ENCODE measurements at regions not wholly inside any gene's neighbourhood (a gene's known extent, or its start where the extent isn't known, plus 50 kb on each side); places are given as distances from the start of the nearest gene placed in this dataset.

DNA sequence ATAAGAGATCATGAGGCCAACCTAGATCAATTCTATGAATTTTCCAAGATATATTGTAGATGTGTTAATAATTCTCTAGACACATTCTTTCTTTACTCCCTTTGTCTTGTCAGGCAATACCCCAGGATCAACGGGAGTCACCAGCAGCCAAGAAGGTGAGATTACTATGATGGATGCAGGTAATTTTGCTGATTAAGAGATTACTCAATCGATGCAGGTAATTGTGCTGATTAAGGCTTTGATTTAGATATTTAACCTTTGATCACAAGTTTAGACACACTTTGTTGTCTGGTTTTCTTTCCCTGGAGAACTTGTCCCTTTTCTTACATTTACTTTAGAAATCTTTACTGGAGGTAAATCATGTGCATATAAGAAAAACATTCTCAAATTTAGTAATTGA, 134.3 kb upstream of the CNTN1 start:
- DNase-seq, result no peak

DNA sequence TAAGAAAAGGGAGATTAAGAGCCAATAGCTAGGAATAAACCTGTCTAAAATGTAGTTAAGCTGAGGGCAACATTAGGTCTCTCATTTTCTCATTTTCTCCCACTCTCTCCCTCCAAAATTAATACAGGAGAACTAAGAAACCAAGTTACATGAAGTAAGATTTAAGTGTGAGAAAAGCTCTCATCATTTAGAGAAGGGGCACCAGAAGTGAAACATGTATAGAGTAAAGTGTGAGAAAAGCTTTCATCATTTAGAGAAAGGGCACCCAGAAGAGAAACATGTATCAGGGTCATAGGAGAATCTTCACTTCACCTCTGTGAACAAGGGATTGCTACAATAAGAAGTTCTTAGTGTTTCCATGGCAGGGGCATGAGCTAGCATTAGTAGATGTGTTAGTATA, 132.4 kb upstream of the CNTN1 start:
- no peak for DNase-seq

DNA sequence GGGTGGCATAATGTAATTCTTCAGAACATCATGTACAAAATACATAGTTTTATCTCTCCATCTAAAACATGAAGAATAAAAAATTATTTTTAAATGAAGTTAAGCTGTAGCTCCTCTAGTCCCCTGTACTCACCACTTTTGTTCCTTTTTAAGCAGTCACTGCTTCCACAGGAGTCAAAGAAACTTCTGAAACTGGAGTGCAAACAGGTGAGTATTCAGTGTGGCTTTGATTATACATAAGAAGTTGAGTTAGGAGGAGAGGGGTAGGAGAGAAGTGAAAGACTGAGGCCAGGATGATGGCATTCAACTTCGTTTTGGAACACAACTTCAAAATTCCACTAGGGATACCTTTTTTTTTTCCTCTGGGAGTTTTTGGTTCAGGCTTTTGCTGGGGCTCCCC, 131.4 kb upstream of the CNTN1 start:
- no peak for DNase-seq

- DNase-seq, result no peak
Measured at GRCh38 chr12:40561395-40561966, 130.8 kb upstream of the CNTN1 start.

GRCh38 chr12:40565029-40565633, 127.1 kb upstream of the CNTN1 start:
- DNase-seq, result no peak

- DNase-seq, result no peak
Measured at GRCh38 chr12:40566271-40566670, 126.0 kb upstream of the CNTN1 start.

- DNase-seq, result no peak
Measured at GRCh38 chr12:40569626-40570179, 122.5 kb upstream of the CNTN1 start.

- DNase-seq, result no peak
Measured at GRCh38 chr12:40573024-40573423, 119.2 kb upstream of the CNTN1 start.

DNA sequence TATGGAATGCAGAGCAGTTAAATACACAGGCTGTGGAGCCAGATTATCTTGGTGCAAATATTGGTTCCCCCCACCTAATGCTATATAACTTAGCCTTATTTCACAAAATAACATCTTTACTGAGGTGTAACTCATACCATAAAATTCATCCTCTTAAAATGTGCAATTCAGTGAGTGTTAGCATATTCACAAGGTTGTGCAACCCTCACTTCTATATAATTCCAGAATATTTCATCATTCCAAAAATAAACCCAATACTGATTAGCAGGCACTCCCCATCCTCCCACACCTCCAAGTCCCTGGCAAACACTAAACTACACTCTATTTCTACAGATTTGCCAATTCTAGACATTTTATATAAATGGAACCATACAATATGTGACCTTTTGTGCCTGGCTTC, 116.3 kb upstream of the CNTN1 start:
- no peak for DNase-seq

GRCh38 chr12:40577834-40578233, 114.4 kb upstream of the CNTN1 start:
- DNase-seq, result no peak

DNA sequence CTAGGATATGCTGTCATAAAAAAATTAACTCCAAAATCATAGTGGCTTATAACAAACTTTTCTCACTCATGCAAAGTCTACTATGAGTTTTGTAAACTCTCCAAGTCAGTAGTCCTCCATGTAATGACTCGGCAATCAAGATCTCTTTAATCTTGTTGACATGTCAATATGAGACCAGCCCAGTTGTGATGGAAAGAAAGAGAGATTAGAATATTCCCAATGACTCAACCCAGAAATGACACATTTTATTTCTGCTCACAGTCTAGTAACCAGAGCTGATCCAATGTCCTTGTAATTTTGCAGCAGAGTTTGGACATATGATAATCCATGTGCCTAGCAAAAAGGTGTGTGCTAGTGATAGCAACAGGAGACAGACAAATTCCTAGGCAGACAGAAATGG, 112.6 kb upstream of the CNTN1 start:
- DNase-seq, result no peak

DNA sequence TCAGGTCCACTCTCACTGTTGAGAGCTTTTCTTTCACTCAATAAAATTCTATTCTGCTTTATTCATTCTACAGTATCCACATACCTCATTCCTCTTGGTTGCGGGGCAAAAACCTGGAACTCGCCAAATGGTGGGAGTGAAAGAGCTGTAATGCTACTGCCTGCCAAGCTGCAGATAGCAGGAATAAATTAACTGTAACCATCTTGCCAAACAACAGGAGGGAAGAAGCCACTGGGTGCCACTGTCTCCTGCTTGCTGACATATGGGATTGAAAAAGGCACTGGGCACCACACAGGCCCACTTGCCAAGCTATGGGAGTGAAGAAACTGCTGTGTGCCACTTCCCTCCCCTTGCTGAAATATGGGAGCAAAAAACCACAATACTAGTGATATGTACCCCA, 111.9 kb upstream of the CNTN1 start:
- no peak for DNase-seq

GRCh38 chr12:40581889-40582288, 110.3 kb upstream of the CNTN1 start:
- DNase-seq, result no peak

- DNase-seq, result no peak
Measured at GRCh38 chr12:40583743-40584142, 108.5 kb upstream of the CNTN1 start.

DNA sequence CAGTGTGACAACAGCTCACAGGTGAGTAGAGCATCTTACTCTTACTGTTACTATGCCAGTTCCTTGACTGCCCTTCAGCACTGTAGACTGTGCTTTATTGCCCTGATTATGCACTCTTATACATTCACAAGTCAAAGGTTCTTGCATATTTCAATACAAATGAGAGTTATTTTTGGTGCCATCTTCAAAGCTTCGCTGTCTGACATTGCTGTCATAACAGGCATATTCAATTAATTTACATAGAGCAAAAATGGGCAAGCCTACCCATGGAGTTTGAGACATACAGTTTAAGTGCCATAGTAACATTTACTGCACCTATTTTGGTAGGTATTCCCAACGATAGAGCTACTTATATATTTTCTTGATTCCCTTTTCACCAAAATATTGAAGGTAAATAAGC, 107.5 kb upstream of the CNTN1 start:
- DNase-seq, result no peak

DNA sequence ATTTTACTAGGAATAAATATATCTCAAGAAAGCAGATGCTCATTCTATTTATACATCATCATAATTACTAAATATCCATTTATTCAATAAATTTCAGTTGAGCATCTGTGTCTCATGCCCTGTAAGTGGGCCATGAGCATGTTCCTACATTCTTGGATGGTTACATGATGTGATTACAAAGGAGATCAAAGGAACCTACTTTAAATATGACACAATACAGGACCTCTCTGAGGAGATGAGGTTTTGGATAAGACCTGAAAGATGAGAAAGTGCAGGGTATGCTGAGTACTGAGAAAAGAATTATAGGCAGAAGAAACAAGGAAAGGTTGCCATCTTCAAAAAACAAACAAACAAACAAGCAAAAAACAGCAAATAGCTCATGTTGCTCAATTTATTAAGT, 105.4 kb upstream of the CNTN1 start:
- DNase-seq, result no peak

DNA sequence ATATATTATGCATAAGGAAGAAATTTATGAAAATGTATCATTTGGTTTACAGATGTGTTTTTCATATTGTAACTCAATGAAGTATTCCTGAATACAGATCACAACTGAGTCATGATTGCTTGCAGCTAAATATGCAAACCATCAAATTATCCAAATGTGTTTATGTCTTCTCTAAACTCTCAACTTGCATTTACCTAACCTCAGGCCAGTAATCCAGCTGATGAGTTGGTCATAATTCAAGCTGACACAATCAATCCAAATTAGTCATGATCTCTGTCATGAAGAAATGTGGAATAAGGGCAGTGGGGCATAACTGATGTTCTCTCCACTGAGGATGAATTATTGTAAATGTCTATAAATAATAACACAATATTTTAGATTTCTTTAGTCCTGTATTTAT, 104.8 kb upstream of the CNTN1 start:
- no peak for DNase-seq

GRCh38 chr12:40587970-40588369, 104.3 kb upstream of the CNTN1 start:
- no peak for DNase-seq

- no peak for DNase-seq
Measured at GRCh38 chr12:40597133-40597532, 95.1 kb upstream of the CNTN1 start.

DNA sequence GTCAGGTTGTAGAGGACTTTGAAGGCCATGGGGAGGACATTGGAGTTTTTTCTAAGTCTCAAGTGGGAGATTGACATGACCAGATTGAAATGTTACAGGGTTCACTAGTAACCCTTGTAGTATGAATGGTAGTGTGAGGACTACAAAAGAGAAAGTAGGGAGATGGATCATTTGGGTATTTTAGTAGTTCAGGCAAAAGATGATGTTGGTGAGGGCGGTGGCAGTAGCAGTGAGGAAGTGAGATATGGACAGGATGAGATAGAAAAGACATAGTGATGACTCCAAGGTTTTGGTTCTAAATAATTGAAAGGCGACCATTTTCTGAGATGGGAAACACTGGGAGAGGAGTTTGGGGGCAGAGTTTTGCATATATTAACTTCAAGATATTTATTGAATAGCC, 94.2 kb upstream of the CNTN1 start:
- no peak for DNase-seq

DNA sequence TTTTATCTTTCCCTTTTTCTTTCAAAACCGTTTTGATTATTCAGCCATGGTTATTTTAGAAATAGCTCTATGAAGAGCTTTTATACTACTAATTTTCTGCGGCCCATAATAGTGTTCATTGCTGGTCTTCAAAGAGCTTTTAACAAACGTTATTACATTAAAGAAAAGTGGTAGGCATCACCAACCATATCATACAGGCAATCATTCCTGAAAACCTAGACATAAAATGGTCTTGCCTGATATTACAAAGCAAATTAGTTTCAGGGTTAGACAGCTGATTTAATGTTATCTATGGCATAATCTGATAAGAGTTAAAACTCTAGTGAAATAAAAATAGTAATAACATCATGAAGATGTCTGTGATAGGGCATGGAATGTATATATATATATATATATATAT, 89.7 kb upstream of the CNTN1 start:
- DNase-seq, result no peak

- no peak for DNase-seq
Measured at GRCh38 chr12:40614923-40615322, 77.3 kb upstream of the CNTN1 start.

- no peak for DNase-seq
Measured at GRCh38 chr12:40615590-40615989, 76.6 kb upstream of the CNTN1 start.

DNA sequence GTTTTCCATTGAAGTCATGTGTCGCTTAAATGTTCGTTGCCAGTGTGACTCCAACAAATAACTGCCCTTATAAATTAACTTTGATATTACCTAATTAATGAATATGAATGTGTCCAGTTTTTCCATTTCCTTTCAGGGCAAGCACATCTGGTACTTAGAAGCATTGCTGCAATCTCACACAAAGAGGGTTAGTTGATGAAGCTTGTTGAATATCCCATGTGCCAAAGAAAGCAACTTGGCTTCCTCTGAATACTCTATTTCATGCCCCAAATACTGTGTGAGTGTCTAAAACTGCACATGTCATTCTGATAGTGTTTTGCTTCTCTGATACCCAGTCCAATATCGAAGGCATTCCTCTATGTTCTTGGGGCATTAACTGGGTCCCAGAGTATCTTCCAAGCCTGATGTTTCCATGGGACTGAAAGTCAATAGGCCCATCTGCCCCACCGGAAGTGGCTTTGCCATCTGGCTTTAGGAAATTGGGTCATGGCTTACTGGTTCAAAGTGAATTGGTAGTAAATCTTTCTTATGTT, 75.8 kb upstream of the CNTN1 start:
- DNase-seq, result no peak
